Kidney epithelial cell (primary cell): ENCODE measurements at regions not wholly inside any gene's neighbourhood (a gene's known extent, or its start where the extent isn't known, plus 50 kb on each side); places are given as distances from the start of the nearest gene placed in this dataset.
"Not testable (repeated sequence)": the region's sequence is repeated elsewhere in the genome, so short reads cannot be mapped to it uniquely, and the experiment has no call there.

Source experiments
- DNase-seq: peaks from one replicate; pipeline ENCODE4 v3.0.0-alpha.2; 2010; ENCODE audit warnings: low read depth
- H3K27me3 ChIP-seq: 2 replicates; pipeline ENCODE4 v1.6.0; 2011; ENCODE audit warnings: low read length; ENCODE audit not compliant: control insufficient read depth, insufficient read depth
- H3K36me3 ChIP-seq: 2 replicates; pipeline ENCODE4 v1.5.1; 2011; ENCODE audit warnings: low read length; ENCODE audit not compliant: control insufficient read depth, insufficient read depth
- H3K4me3 ChIP-seq: 2 replicates; pipeline ENCODE4 v1.5.1; 2011; ENCODE audit warnings: low read depth, mild to moderate bottlenecking, control low read depth, low read length
- CTCF ChIP-seq: IDR thresholded peaks from 2 replicates; pipeline ENCODE4 v1.5.1; 2011; ENCODE audit warnings: mild to moderate bottlenecking, moderate library complexity, low read length, control low read depth, inconsistent platforms; ENCODE audit not compliant: insufficient read depth, poor library complexity, severe bottlenecking

- Histone ChIP-seq H3K27me3 (no peaks in the 10 kb centered on the region), H3K4me3 (no peak overlapping the region), H3K36me3 (no peaks in the 10 kb centered on the region)
- DNase-seq, result no peak
- no peak for TF ChIP-seq CTCF
Measured at GRCh38 chr6:112470950-112471349, 123.8 kb downstream of the RFPL4B start.

- no peak for DNase-seq
- Histone ChIP-seq H3K27me3 (no peaks in the 10 kb centered on the region), H3K36me3 (no peaks in the 10 kb centered on the region), H3K4me3 (no peak overlapping the region)
- no peak for TF ChIP-seq CTCF
Measured at GRCh38 chr6:112475083-112475482, 128.0 kb downstream of the RFPL4B start.

GRCh38 chr6:112477125-112477524 lies 130.0 kb downstream of the RFPL4B start:
- no peaks in the 10 kb centered on the region for H3K27me3 ChIP-seq
- no peaks in the 10 kb centered on the region for H3K36me3 ChIP-seq
- no peak for DNase-seq
- TF ChIP-seq CTCF, result no peak
- no peak overlapping the region for H3K4me3 ChIP-seq

- H3K27me3 ChIP-seq, result no peaks in the 10 kb centered on the region
- no peaks in the 10 kb centered on the region for H3K36me3 ChIP-seq
- no peak overlapping the region for H3K4me3 ChIP-seq
- no peak for TF ChIP-seq CTCF
- no peak for DNase-seq
Measured at GRCh38 chr6:112478036-112478435, 130.9 kb downstream of the RFPL4B start.

GRCh38 chr6:112479975-112480374 lies 132.8 kb downstream of the RFPL4B start:
- not testable (repeated sequence) for H3K4me3 ChIP-seq, H3K36me3 ChIP-seq, DNase-seq, H3K27me3 ChIP-seq

- TF ChIP-seq CTCF, result no peak
- H3K36me3 ChIP-seq, result no peaks in the 10 kb centered on the region
- no peaks in the 10 kb centered on the region for H3K27me3 ChIP-seq
- H3K4me3 ChIP-seq, result no peak overlapping the region
- DNase-seq, result peak; percentile 35
Measured at GRCh38 chr6:112480553-112480952, 133.4 kb downstream of the RFPL4B start.
